ENCODE measurements at regions not wholly inside any gene's neighbourhood (a gene's known extent, or its start where the extent isn't known, plus 50 kb on each side); places are given as distances from the start of the nearest gene placed in this dataset.

DNA sequence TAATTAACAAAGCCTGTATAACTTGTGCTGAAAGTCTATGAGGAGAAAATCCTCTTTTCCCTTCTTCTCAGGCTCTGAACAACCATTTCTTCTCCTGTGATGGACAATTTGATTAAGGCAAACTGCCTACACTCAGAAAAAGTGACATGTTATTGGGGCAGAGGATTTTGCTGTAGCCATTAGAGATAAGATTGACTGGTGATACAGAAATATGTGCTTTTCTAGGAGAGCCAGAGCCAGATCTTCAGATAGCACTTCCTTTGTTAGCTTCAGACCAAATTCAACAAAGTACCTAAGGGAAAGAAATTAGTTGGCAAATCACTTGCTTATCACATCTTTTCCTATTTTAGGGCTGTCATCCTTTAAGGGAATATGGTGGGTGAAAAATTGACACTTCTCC lies 259.9 kb downstream of the ARPP21 start:
- TF ChIP-seq CTCF (IDR thresholded peaks at IDR 0.05) = no peak
- TF ChIP-seq POLR2A (IDR thresholded peaks at IDR 0.05) = no peak
